Mucosa of descending colon (tissue), 3 donors: ENCODE measurements at regions not wholly inside any gene's neighbourhood (a gene's known extent, or its start where the extent isn't known, plus 50 kb on each side); places are given as distances from the start of the nearest gene placed in this dataset.
A peak's percentile ranks its signal among the peaks of the same experiment; 100 is the strongest.

Source experiments
- ATAC-seq: fragments of 200-7000 bp; cut with Tn5 transposase; one replicate; pipeline ENCODE4 v1.9.1; 2020; ENCODE audit warnings: mild to moderate bottlenecking, moderate library complexity
- DNase-seq, 3 donors: peaks; one replicate each; pipeline ENCODE4 v3.0.0-alpha.2; 2020
- H3K36me3 ChIP-seq: fragments of 200-600 bp; one replicate; pipeline ENCODE4 v1.8.0; 2021; ENCODE audit warnings: low read depth, mild to moderate bottlenecking
- H3K4me1 ChIP-seq: fragments of 200-600 bp; one replicate; pipeline ENCODE4 v1.8.0; 2021; ENCODE audit warnings: low read depth, mild to moderate bottlenecking
- H3K4me3 ChIP-seq: fragments of 200-600 bp; one replicate; pipeline ENCODE4 v1.8.0; 2021; ENCODE audit warnings: mild to moderate bottlenecking
- H3K9me3 ChIP-seq: fragments of 200-600 bp; one replicate; pipeline ENCODE4 v1.8.0; 2021; ENCODE audit warnings: mild to moderate bottlenecking
- intact Hi-C, 2 donors: fragments of 100-400 bp; cut with DNase I in 1 of 2; cut with micrococcal nuclease in 1 of 2; formaldehyde crosslinking; loops; one replicate each; pipeline versions ENCODE4 v1.11.0 to v1.11.1; 2022; cut with DNase I, micrococcal nuclease
- TF ChIP-seq, protein P1 (sequence below): fragments of 200-600 bp; IDR thresholded peaks from one replicate; pipeline ENCODE4 v1.8.0; 2022; ENCODE audit warnings: antibody characterized with exemption, mild to moderate bottlenecking
- donor health status: DM: no; HTN: no; CAD: no; lungs with moderate emphysema.
- donor health status: DM: no; HTN: no; CAD: no.
- donor health status: DM: no; HTN: yes; CAD: no.

DNA sequence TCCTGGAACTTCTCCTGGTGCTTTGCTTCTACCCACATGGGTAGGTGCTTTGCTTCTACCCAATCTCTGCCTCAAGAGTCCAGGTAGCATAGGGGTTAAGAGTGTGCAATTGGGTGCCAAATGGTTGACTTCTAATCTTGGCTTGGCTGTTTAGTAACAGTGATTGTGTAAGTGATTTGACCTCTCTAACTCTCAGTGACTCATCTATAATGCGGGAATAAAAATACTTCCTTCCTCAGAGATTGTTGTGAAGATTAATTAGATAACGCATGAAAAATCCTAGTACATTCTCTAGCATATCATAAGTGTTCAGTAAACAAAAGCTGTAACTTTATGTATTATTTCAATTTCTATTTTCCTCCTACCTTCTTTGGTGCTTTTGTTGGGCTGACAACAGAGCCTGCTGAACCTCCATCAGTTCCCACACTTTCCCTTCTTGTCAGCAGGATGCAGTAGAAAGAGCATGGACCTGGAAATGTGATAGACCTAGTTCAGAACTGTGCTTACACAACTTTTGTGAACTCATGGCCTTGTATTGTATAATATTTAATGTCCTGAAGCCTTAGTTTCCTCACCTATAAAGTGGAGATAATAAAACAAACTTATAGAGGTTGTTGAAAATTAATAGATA lies 72.9 kb upstream of the SMIM36 start:
- intact Hi-C loops = no loop called here
- H3K4me1 ChIP-seq = no peaks in the 10 kb centered on the region
- no peak overlapping the region for H3K4me3 ChIP-seq
- ATAC-seq = no peak
- no peak for DNase-seq
- TF ChIP-seq, protein P1, sequence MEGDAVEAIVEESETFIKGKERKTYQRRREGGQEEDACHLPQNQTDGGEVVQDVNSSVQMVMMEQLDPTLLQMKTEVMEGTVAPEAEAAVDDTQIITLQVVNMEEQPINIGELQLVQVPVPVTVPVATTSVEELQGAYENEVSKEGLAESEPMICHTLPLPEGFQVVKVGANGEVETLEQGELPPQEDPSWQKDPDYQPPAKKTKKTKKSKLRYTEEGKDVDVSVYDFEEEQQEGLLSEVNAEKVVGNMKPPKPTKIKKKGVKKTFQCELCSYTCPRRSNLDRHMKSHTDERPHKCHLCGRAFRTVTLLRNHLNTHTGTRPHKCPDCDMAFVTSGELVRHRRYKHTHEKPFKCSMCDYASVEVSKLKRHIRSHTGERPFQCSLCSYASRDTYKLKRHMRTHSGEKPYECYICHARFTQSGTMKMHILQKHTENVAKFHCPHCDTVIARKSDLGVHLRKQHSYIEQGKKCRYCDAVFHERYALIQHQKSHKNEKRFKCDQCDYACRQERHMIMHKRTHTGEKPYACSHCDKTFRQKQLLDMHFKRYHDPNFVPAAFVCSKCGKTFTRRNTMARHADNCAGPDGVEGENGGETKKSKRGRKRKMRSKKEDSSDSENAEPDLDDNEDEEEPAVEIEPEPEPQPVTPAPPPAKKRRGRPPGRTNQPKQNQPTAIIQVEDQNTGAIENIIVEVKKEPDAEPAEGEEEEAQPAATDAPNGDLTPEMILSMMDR = no peak
- no peaks in the 10 kb centered on the region for H3K36me3 ChIP-seq
- H3K9me3 ChIP-seq = no peaks in the 10 kb centered on the region

GRCh38 chr17:55582897-55583296 lies 71.6 kb upstream of the SMIM36 start:
- intact Hi-C loops = no loop called here
- H3K36me3 ChIP-seq = no peaks in the 10 kb centered on the region
- TF ChIP-seq, protein P1 = no peak
- no peak for ATAC-seq
- H3K9me3 ChIP-seq = no peaks in the 10 kb centered on the region
- no peaks in the 10 kb centered on the region for H3K4me1 ChIP-seq
- no peak overlapping the region for H3K4me3 ChIP-seq
- no peak for DNase-seq

GRCh38 chr17:55580596-55581133 lies 69.4 kb upstream of the SMIM36 start:
- TF ChIP-seq, protein P1 = no peak
- Histone ChIP-seq H3K9me3 (no peaks in the 10 kb centered on the region), H3K4me1 (peaks cover 4% of the 10 kb centered on the region), H3K4me3 (no peak overlapping the region), H3K36me3 (no peaks in the 10 kb centered on the region)
- intact Hi-C loops = no loop called here
- ATAC-seq = no peak
- no peak for DNase-seq

DNA sequence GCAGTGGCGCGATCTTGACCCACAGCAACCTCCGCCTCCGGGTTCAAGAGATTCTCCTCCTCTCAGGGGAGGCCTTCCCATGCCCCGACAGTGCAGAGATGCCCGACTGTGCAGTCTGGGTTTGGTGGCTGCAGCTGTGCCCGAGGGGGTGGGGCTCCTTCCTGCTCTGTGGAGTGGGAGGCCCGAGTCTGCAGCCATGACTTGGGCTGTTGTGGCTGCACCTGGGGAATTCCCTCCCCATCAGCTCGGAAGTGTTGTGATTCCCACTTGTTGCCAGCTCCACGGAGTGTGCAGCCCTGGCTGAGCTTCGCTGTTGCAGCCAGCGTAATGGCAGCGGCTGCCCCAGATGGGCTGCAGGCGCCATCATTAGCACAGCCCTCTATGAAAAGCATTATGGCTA lies 66.4 kb upstream of the SMIM36 start:
- intact Hi-C loops = no loop called here
- H3K4me3 ChIP-seq = no peak overlapping the region
- no peaks in the 10 kb centered on the region for H3K9me3 ChIP-seq
- peak; percentile 54 for ATAC-seq
- H3K4me1 ChIP-seq = peaks cover 4% of the 10 kb centered on the region
- TF ChIP-seq, protein P1 = no peak
- H3K36me3 ChIP-seq = no peaks in the 10 kb centered on the region
- peak; percentile 19 to 64 (median 33) for DNase-seq

DNA sequence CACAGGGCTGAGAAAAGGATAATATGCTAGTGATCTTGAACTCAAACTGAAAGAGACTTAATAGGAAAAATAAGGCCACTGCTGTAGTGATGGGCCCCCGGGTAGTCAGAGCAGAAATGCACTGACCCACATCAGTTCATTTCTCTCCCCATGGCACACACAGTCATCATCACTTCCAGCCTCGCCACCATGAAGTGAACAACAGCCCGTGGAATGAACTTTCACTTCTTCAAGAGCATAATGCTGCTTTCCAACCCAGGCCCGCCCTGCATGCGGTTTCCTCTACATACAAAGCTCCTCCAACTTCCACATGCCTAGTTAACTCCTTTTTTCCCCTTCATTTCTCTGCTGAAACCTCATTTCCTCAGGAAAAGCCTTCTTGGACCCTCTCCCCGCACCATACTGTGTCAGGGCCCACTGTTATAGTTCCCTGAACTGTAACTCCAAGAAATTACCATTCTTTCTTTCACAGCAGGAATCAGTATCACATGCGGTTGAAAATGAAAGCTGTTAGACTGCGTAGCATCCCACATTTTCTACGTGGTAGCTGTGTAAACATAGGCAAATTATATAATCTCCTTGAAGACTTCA lies 65.8 kb upstream of the SMIM36 start:
- Histone ChIP-seq H3K36me3 (no peaks in the 10 kb centered on the region), H3K4me3 (no peak overlapping the region), H3K9me3 (no peaks in the 10 kb centered on the region), H3K4me1 (peaks cover 4% of the 10 kb centered on the region)
- DNase-seq = peak in 2 of 3 donors; percentile 40 to 60
- intact Hi-C loops = no loop called here
- TF ChIP-seq, protein P1 = no peak
- peak; percentile 76 for ATAC-seq
